GM19395 (cell line): ENCODE measurements at regions not wholly inside any gene's neighbourhood (a gene's known extent, or its start where the extent isn't known, plus 50 kb on each side); places are given as distances from the start of the nearest gene placed in this dataset.
"Not testable (repeated sequence)": the region's sequence is repeated elsewhere in the genome, so short reads cannot be mapped to it uniquely, and the experiment has no call there.

Source experiments
- ATAC-seq: cut with Tn5 transposase; IDR thresholded peaks from one replicate; pipeline ENCODE4 v1.9.1; 2021; ENCODE audit warnings: mild to moderate bottlenecking, moderate library complexity; ENCODE audit not compliant: unreplicated experiment

DNA sequence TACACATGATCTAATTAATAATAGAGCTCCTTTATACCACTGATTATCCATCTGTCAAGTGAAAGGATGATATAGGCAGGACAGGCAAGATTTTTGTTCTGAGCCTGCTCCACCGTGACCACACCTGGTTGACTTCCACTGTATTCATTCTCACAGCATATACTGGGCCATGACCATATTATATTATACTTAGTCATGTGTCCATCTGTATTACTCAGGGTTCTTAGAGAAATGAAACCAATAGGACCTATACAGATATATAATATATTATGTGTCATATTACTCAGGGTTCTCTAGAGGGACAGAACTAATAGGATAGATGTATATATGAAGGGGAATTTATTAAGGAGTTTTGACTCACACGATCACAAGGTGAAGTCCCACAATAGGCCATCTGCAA, 675.1 kb downstream of the GRXCR1 start:
- no peak for ATAC-seq

DNA sequence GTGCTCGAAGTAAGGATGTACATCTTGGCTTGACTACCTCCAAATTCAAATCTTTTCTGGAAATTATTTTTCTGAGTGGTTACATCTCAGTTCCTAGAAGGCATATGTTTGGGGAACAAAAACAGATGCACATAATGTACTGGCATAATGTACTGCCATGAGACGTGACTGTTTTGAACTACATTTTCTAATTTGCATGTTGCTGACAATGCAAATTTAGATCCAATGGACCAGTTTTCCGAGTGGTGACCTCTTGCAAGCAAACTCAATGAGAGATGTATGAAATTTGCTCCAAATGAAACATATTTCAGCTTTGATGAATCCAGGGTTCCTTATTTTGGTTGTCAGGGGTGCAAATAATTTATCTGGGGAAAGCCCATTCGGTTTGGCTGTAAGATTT, 694.3 kb downstream of the GRXCR1 start:
- ATAC-seq: no peak

DNA sequence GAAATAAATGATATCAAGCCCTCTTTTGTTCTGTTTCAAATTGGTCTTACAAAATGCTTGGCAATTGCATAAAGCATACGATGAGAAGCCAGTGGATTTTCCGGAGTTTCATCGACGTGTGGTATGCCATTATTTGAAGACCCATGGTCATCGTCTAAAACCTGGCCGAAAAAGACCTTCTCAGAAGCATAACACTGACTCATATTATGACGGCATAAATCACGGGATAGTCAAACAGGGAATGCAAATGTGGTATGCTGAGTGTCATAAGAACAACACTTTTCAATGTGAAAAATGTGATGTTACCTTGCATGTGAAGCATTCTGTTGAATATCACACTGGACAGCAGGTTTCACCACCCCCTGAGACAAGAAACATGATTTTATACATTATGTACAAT, 695.2 kb downstream of the GRXCR1 start:
- no peak for ATAC-seq

DNA sequence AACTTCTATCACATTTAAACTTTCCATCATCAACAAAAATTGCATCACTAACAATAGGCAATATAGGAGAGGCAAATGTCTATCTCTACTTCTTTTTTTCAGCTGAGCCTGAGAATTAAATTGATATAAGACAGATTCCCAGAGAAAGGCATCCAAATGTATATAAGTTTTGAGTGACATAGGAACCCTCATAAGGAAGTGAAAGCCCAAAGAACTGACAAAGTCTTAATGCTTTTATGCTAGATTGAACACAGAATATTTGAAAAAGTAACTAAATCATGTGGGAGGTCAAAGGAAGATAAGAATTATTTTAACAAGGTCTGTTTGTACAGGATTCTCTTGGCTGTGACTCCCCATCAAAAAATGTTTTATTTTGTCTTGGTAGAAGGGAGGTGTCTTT, 714.9 kb downstream of the GRXCR1 start:
- ATAC-seq: no peak

GRCh38 chr4:43607827-43608461, 715.4 kb downstream of the GRXCR1 start:
- peak; percentile 72 for ATAC-seq

DNA sequence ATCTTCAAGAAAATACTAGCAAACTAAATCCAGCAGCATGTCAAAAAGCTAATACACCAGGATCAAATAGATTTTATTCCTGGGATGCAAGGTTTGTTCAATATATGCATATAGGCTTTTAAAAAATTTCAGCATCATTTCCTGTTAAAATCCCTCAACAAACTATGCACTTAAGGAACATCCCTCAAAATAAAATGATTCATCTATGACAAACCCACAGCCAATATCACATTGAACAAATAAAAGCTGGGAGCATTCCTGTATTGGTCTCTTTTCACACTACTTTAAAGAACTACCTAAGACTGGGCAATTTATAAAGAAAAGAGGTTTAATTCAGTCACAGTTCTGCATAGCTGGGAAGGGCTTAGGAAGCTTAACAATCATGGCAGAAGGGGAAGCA, 726.7 kb downstream of the GRXCR1 start:
- ATAC-seq: no peak

- ATAC-seq: not testable (repeated sequence)
These were observed 745.4 kb downstream of the GRXCR1 start for GRCh38 chr4:43637893-43638292.

DNA sequence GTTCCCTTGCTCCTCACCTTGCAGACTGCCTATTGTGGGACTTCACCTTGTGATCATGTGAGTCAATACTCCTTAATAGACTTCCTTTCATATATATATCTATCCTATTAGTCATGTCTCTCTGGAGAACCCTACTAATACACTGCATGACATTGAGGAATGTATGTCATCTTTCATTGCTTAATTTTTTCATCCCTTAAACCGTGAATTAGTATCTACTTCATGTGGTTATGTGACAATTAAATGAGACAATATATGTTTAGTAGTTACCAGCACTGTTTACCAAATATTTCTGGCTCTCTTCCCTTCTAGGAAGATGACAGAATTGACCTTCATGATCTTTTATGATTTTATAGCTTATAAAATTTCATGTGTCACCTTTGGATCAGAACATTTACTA, 759.5 kb downstream of the GRXCR1 start:
- no peak for ATAC-seq

- not testable (repeated sequence) for ATAC-seq
These were observed 767.0 kb downstream of the GRXCR1 start for GRCh38 chr4:43659547-43659946.

DNA sequence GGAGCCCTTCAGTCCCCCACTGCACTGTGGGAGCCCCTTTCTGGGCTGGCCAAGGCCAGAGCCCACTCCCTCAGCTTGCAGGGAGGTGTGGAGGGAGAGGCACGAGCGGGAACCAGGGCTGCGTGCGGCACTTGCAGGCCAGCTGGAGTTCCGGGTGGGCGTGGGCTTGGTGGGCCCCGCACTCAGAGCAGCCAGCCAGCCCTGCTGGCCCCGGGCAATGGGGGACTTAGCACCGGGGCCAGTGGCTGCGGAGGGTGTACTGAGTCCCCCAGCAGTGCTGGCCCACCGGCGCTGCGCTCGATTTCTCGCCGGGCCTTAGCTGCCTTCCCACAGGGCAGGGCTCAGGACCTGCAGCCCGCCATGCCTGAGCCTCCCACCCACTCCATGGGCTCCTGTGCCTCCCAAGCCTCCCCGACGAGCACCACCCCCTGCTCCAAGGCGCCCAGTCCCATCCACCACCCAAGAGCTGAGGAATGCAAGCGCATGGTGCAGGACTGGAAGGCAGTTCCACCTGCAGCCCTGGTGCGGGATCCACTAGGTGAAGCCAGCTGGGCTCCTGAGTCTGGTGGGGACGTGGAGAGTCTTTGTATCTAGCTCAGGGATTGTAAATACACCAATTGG, 776.2 kb downstream of the KCTD8 start:
- ATAC-seq: not testable (repeated sequence)

- no peak for ATAC-seq
These were observed 768.2 kb downstream of the KCTD8 start for GRCh38 chr4:43680421-43680820.

DNA sequence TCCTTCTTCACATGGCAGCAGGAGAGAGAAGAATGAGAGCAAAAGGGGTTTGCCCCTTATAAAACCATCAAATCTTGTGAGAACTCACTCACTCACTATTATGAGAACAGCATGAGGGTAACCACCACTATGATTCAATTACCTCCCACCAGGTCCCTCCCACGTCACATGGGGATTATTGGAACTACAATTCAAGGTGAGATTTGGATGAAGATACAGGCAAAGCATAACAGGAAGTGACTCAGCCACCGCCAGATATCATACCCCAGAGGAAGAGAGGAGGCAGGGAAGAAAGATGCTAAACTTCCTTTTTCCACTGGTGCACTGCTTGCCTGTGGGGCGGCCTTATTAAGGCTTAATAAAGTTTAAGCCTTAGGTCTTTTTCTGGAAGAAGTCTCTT, 766.1 kb downstream of the KCTD8 start:
- ATAC-seq: no peak

DNA sequence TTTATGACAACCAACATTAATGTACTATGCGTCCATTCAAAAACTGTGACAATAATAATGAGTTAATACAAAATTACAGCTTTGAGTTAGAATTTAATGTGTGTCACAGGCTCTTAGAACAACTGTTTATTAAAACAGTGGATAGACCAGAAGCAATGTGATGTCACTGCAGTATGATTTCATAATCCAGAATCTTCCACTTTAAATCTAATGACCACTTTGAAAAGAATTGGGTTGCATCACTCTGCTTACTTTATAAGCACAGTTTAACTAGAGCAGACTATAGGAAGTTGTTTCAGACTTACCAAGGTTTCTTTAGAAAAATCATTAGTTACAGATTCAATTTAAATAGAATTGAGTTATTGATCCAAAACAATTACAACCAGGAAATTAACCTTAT, 758.5 kb downstream of the KCTD8 start:
- ATAC-seq: no peak

GRCh38 chr4:43693876-43694275, 754.7 kb downstream of the KCTD8 start:
- ATAC-seq: no peak

DNA sequence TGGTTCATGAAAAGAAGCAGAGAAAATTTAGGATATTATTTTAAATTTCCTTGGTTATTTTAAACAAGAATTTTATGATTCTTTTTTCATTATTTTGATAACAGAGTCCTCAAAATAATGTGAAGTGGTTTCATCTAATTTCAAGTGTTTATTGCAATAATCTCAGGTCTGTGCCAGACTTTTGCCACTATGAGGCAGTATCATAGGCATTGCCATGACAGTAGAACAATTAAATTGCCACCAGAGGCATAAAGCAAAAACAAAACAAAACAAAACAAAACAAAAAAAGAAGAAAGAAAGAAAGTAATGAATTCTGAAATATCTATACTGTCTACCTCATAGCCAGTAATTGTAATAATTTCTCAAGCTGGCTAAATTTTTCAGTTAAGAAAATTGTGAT, 739.2 kb downstream of the KCTD8 start:
- ATAC-seq: no peak

DNA sequence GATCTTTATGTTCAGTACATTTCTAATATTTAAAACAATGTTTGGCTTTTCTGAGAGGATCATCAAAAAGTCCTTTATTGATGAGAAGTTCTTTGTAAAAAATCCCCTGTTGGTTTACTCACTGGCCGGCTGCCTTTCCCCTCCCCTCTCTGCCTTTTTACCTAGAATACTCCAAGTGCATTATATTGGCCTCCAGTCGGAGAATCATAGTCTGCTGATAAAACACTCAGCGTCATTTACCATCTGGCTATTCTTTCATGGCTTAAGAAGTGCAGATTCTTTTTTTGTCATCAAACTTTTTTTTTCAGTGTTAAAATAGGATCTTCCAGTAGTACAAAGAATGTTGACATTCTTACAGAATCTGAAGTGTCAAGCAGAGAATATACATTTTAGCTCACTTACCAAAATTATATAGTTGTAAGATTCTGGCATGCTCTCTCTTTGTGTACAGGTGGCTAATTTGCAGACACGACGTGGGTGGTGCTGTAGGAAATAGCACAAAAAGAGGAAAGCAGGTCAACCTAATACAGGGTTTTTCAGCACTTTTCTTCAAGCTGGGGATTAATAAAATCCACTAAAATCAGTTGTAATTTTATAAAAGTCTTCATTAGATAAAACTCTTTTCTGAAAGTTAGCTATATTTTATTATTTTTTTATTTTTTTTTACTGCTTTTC, 731.8 kb downstream of the KCTD8 start:
- ATAC-seq: no peak

GRCh38 chr4:43718369-43718768, 730.2 kb downstream of the KCTD8 start:
- no peak for ATAC-seq

GRCh38 chr4:43732829-43733426, 715.7 kb downstream of the KCTD8 start:
- no peak for ATAC-seq

GRCh38 chr4:43742083-43742482, 706.5 kb downstream of the KCTD8 start:
- ATAC-seq: no peak

DNA sequence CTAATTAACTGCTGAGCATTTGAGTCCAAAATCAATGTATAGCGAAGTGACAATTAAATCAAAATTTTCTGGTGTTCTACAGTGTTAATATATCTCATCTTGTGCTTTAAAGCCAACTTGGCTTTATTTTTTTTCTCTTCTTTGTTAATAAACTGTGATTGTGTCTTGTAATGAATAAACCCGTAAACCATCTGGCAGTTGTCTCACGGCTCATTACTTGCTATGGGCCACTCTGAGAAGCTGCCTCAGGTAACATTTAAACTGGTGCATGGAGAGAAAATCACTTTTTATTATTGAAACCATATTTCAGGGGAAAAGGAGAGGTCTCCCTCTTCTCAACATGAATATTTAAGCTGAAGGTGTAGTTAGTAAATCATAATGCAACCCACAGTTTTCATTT, 694.0 kb downstream of the KCTD8 start:
- ATAC-seq: no peak

GRCh38 chr4:43757147-43757546, 691.5 kb downstream of the KCTD8 start:
- ATAC-seq: no peak

DNA sequence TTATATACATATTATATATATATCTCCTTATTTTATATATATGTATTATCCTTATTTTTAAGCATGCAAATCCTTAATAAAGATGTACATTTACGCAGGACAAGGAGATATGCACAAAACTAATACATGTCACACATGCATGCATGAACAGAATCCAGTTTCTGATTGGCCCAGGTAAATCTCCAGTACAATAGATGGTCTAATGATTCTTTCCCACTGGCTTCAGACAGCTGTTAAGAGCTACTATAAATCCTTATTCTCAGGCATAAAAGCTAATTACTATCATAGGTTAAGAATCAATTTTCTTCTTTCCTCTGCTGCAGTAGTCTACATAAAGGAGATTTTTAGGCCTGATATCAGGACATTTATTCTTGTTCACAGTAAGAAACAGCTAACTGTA, 689.8 kb downstream of the KCTD8 start:
- ATAC-seq: no peak
